PC-3 (cell line): ENCODE measurements at regions not wholly inside any gene's neighbourhood (a gene's known extent, or its start where the extent isn't known, plus 50 kb on each side); places are given as distances from the start of the nearest gene placed in this dataset.
A peak's percentile ranks its signal among the peaks of the same experiment; 100 is the strongest.

ENCODE experiments used
- ATAC-seq: fragments of 200-7000 bp; cut with Tn5 transposase; 2 replicates; pipeline ENCODE4 v1.9.1; 2020; ENCODE audit warnings: mild to moderate bottlenecking, moderate library complexity
- BruUV-seq: library from RNA; stranded (reverse); fragments of 400-500 nt; replicated peaks from 2 replicates; lab custom pipeline; 2021; lab: Mats Ljungman, UMichigan
- CTCF ChIA-PET: fragments of 300-600 bp; sonication (Branson Sonifier 250); formaldehyde crosslinking; loops from one replicate; lab custom pipeline; 2022; ENCODE audit warnings: antibody characterized with exemption; lab: Charles Lee
- POLR2A ChIA-PET: fragments of 300-600 bp; sonication (Branson Sonifier 250); formaldehyde crosslinking; loops from one replicate; lab custom pipeline; 2022; ENCODE audit warnings: antibody characterized with exemption; ENCODE audit not compliant: unreplicated experiment; lab: Charles Lee
- DNase-seq: peaks from one replicate; pipeline ENCODE4 v3.0.0-alpha.2; 2015
- H2AFZ ChIP-seq: fragments of 300-600 bp; sonication (generic); 2 replicates; pipeline ENCODE4 v1.6.0; 2016; ENCODE audit warnings: antibody characterized with exemption, low read length
- H3F3A ChIP-seq: fragments of 300-600 bp; sonication (generic); one replicate; pipeline ENCODE4 v1.6.0; 2017; ENCODE audit warnings: antibody characterized with exemption, low read length, control low read depth, mild to moderate bottlenecking; ENCODE audit not compliant: unreplicated experiment
- H3K27ac ChIP-seq: fragments of 300-600 bp; sonication (generic); 2 replicates; pipeline ENCODE4 v1.5.1; 2016; ENCODE audit warnings: mild to moderate bottlenecking, low read length
- H3K27me3 ChIP-seq: fragments of 300-600 bp; sonication (generic); 2 replicates; pipeline ENCODE4 v1.6.1; 2016; ENCODE audit warnings: low read length, mixed read lengths
- H3K36me3 ChIP-seq: fragments of 300-600 bp; sonication (generic); 2 replicates; pipeline ENCODE4 v1.6.1; 2016; ENCODE audit warnings: low read depth, mixed run types, low read length, mixed read lengths
- H3K4me1 ChIP-seq: fragments of 300-600 bp; sonication (generic); 2 replicates; pipeline ENCODE4 v1.5.1; 2016; ENCODE audit warnings: low read length; ENCODE audit not compliant: insufficient read depth
- H3K4me2 ChIP-seq: fragments of 300-600 bp; sonication (generic); 2 replicates; pipeline ENCODE4 v1.6.0; 2016; ENCODE audit warnings: low read length
- H3K4me3 ChIP-seq: fragments of 300-600 bp; sonication (generic); 2 replicates; pipeline ENCODE4 v1.5.1; 2016; ENCODE audit warnings: mild to moderate bottlenecking, low read length, mixed read lengths
- H3K79me2 ChIP-seq: fragments of 300-600 bp; sonication (generic); 2 replicates; pipeline ENCODE4 v1.6.1; 2017; ENCODE audit warnings: low read length, mixed read lengths
- H3K9ac ChIP-seq: fragments of 300-600 bp; sonication (generic); 2 replicates; pipeline ENCODE4 v1.6.0; 2016; ENCODE audit warnings: mild to moderate bottlenecking, low read length
- H3K9me2 ChIP-seq: fragments of 300-600 bp; sonication (generic); replicated peaks from 2 replicates; pipeline ENCODE4 v1.6.1; 2016; ENCODE audit warnings: mixed run types, low read length, mixed read lengths
- H3K9me3 ChIP-seq: fragments of 300-600 bp; sonication (generic); 2 replicates; pipeline ENCODE4 v1.6.1; 2016; ENCODE audit warnings: low read length, mixed read lengths
- H4K20me1 ChIP-seq: fragments of 300-600 bp; sonication (generic); 2 replicates; pipeline ENCODE4 v1.6.1; 2016; ENCODE audit warnings: low read length, mixed read lengths
- CTCF ChIP-seq: fragments of 300-600 bp; sonication (generic); conservative IDR thresholded peaks from 2 replicates; pipeline ENCODE4 v1.5.1; 2017; ENCODE audit warnings: antibody characterized with exemption, low read depth, mild to moderate bottlenecking, low read length
- EZH2 ChIP-seq: fragments of 300-600 bp; sonication (generic); IDR thresholded peaks from one replicate; pipeline ENCODE4 v1.6.1; 2017; ENCODE audit warnings: antibody characterized with exemption, mild to moderate bottlenecking, low read length; ENCODE audit not compliant: unreplicated experiment
- EZH2phosphoT487 ChIP-seq: fragments of 300-600 bp; sonication (generic); IDR thresholded peaks from 2 replicates; pipeline ENCODE4 v1.6.1; 2018; ENCODE audit warnings: mild to moderate bottlenecking, antibody characterized with exemption, low read length, borderline replicate concordance
- intact Hi-C: fragments of 100-400 bp; cut with micrococcal nuclease; formaldehyde crosslinking; loops from 2 replicates; pipeline ENCODE4 v1.9.0; 2023

GRCh38 chr5:61866930-61867329 lies 439.1 kb upstream of the KIF2A start:
- no TSS peak for BruUV-seq
- no peaks in the 10 kb centered on the region for H3K4me1 ChIP-seq
- H3K27me3 ChIP-seq: no peaks in the 10 kb centered on the region
- ATAC-seq (peak; percentile 31), DNase-seq (peak; percentile 66)
- intact Hi-C loops: no loop called here
- no peak overlapping the region for H3K27ac ChIP-seq
- no peaks in the 10 kb centered on the region for H3K9me2 ChIP-seq
- no peaks in the 10 kb centered on the region for H3K9me3 ChIP-seq
- no peak overlapping the region for H3K4me2 ChIP-seq
- H4K20me1 ChIP-seq: no peaks in the 10 kb centered on the region
- no peaks in the 10 kb centered on the region for H3K36me3 ChIP-seq
- no peak overlapping the region for H2AFZ ChIP-seq
- TF ChIP-seq EZH2 (no peak), EZH2phosphoT487 (no peak), CTCF (no peak)
- CTCF ChIA-PET: no interaction called here
- H3F3A ChIP-seq: no peaks in the 10 kb centered on the region
- POLR2A ChIA-PET: no interaction called here
- H3K9ac ChIP-seq: no peak overlapping the region
- H3K4me3 ChIP-seq: no peak overlapping the region
- H3K79me2 ChIP-seq: no peaks in the 10 kb centered on the region

- no peaks in the 10 kb centered on the region for H3K36me3 ChIP-seq
- H3K4me2 ChIP-seq: no peak overlapping the region
- DNase-seq: no peak
- no peaks in the 10 kb centered on the region for H3K9me3 ChIP-seq
- H2AFZ ChIP-seq: no peak overlapping the region
- no peaks in the 10 kb centered on the region for H3K27me3 ChIP-seq
- no TSS peak for BruUV-seq
- intact Hi-C loops: no loop called here
- H3K9me2 ChIP-seq: no peaks in the 10 kb centered on the region
- H3K9ac ChIP-seq: no peak overlapping the region
- no peaks in the 10 kb centered on the region for H3K79me2 ChIP-seq
- no peak overlapping the region for H3K4me3 ChIP-seq
- H3K27ac ChIP-seq: no peak overlapping the region
- TF ChIP-seq EZH2 (no peak), CTCF (no peak), EZH2phosphoT487 (no peak)
- H4K20me1 ChIP-seq: no peaks in the 10 kb centered on the region
- no peak for ATAC-seq
- H3F3A ChIP-seq: no peaks in the 10 kb centered on the region
- POLR2A ChIA-PET: no interaction called here
- CTCF ChIA-PET: no interaction called here
- no peaks in the 10 kb centered on the region for H3K4me1 ChIP-seq
Measured at GRCh38 chr5:61869333-61869732, 436.7 kb upstream of the KIF2A start.

- Histone ChIP-seq H3K9ac (no peak overlapping the region), H3K4me1 (no peaks in the 10 kb centered on the region), H4K20me1 (no peaks in the 10 kb centered on the region), H3K79me2 (no peaks in the 10 kb centered on the region), H2AFZ (no peak overlapping the region), H3K36me3 (no peaks in the 10 kb centered on the region), H3K27me3 (no peaks in the 10 kb centered on the region), H3K4me2 (no peak overlapping the region), H3K9me2 (no peaks in the 10 kb centered on the region), H3K4me3 (no peak overlapping the region), H3K9me3 (no peaks in the 10 kb centered on the region), H3K27ac (no peak overlapping the region), H3F3A (no peaks in the 10 kb centered on the region)
- intact Hi-C loops: no loop called here
- no peak for ATAC-seq
- CTCF ChIA-PET: no interaction called here
- no peak for DNase-seq
- no peak for TF ChIP-seq EZH2
- TF ChIP-seq CTCF: no peak
- no peak for TF ChIP-seq EZH2phosphoT487
- POLR2A ChIA-PET: no interaction called here
- BruUV-seq: no TSS peak
Measured at GRCh38 chr5:61878471-61878870, 427.5 kb upstream of the KIF2A start.
